ENCODE measurements at regions not wholly inside any gene's neighbourhood (a gene's known extent, or its start where the extent isn't known, plus 50 kb on each side); places are given as distances from the start of the nearest gene placed in this dataset.
"Not testable (repeated sequence)": the region's sequence is repeated elsewhere in the genome, so short reads cannot be mapped to it uniquely, and the experiment has no call there.

GRCh38 chr14:30450631-30451545 is 108.1 kb upstream of the G2E3 start:
- no peak for DNase-seq

GRCh38 chr14:30456296-30456695 is 102.7 kb upstream of the G2E3 start:
- DNase-seq, result no peak

GRCh38 chr14:30462358-30462757 is 96.6 kb upstream of the G2E3 start:
- DNase-seq, result no peak

GRCh38 chr14:30464481-30464880 is 94.5 kb upstream of the G2E3 start:
- DNase-seq, result no peak

GRCh38 chr14:30468354-30468753 is 90.6 kb upstream of the G2E3 start:
- no peak for DNase-seq

GRCh38 chr14:30471980-30472379 is 87.0 kb upstream of the G2E3 start:
- no peak for DNase-seq

GRCh38 chr14:30473846-30474696 is 84.9 kb upstream of the G2E3 start:
- not testable (repeated sequence) for DNase-seq

GRCh38 chr14:30482276-30482675 is 76.7 kb upstream of the G2E3 start:
- no peak for DNase-seq

- DNase-seq, result no peak
Measured at GRCh38 chr14:30484201-30484600, 74.8 kb upstream of the G2E3 start.

- DNase-seq, result no peak
Measured at GRCh38 chr14:30484976-30485375, 74.0 kb upstream of the G2E3 start.

GRCh38 chr14:30496852-30497251 is 62.1 kb upstream of the G2E3 start:
- DNase-seq, result no peak

GRCh38 chr14:30499358-30499757 is 59.6 kb upstream of the G2E3 start:
- DNase-seq, result no peak

- DNase-seq, result no peak
Measured at GRCh38 chr14:30500222-30500621, 58.7 kb upstream of the G2E3 start.

- DNase-seq, result no peak
Measured at GRCh38 chr14:30507209-30507608, 51.7 kb upstream of the G2E3 start.

All from AML-193 (cell line).